WERI-Rb-1 (cell line): ENCODE measurements at regions not wholly inside any gene's neighbourhood (a gene's known extent, or its start where the extent isn't known, plus 50 kb on each side); places are given as distances from the start of the nearest gene placed in this dataset.

Source experiments
- DNase-seq: peaks from one replicate; pipeline ENCODE4 v3.0.0-alpha.2; 2020
- H3K27ac ChIP-seq: fragments of 250-450 bp; sonication (Bioruptor Pico); 2 replicates; pipeline ENCODE4 v1.5.1; 2020; ENCODE audit warnings: mild to moderate bottlenecking, moderate library complexity
- H3K27me3 ChIP-seq: fragments of 250-450 bp; sonication (Bioruptor Pico); 2 replicates; pipeline ENCODE4 v1.5.1; 2021; ENCODE audit warnings: mild to moderate bottlenecking, low read depth, moderate library complexity; ENCODE audit not compliant: insufficient read depth, severe bottlenecking
- H3K36me3 ChIP-seq: fragments of 250-450 bp; sonication (Bioruptor Pico); 2 replicates; pipeline ENCODE4 v1.5.1; 2020; ENCODE audit warnings: mild to moderate bottlenecking, moderate library complexity
- H3K4me3 ChIP-seq: 2 replicates; pipeline ENCODE4 v1.5.1; 2011; ENCODE audit warnings: low read depth, mild to moderate bottlenecking, control low read depth, low read length
- H3K9me3 ChIP-seq: fragments of 250-450 bp; sonication (Bioruptor Pico); 2 replicates; pipeline ENCODE4 v1.5.1; 2021; ENCODE audit warnings: mild to moderate bottlenecking, moderate library complexity; ENCODE audit not compliant: severe bottlenecking
- TF ChIP-seq, protein P1 (sequence below): IDR thresholded peaks from 2 replicates; pipeline ENCODE4 v1.5.1; 2011; ENCODE audit warnings: low read depth, mild to moderate bottlenecking, control low read depth, inconsistent platforms, low read length

DNA sequence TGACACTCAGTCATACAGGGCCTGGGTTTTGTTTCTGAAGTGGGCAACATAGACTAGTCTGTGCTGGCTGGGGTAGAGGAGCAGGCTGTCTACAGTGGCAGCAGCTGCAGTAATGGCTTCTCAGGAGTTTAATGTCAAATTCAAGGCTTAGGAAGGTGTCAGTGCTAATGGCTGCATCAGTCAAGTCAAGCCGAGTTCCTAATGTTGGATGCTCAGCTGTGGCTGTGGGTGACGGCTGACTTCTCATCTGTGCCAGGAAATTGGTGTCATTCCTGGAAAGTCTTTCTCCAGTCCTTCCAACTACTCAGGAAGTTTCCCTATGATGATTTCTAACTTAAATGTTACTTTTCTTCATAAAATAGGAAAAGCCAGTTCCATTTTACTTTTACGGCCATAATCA, 468.1 kb upstream of the IGFBP3 start:
- H3K27me3 ChIP-seq = no peaks in the 10 kb centered on the region
- no peaks in the 10 kb centered on the region for H3K9me3 ChIP-seq
- TF ChIP-seq, protein P1, sequence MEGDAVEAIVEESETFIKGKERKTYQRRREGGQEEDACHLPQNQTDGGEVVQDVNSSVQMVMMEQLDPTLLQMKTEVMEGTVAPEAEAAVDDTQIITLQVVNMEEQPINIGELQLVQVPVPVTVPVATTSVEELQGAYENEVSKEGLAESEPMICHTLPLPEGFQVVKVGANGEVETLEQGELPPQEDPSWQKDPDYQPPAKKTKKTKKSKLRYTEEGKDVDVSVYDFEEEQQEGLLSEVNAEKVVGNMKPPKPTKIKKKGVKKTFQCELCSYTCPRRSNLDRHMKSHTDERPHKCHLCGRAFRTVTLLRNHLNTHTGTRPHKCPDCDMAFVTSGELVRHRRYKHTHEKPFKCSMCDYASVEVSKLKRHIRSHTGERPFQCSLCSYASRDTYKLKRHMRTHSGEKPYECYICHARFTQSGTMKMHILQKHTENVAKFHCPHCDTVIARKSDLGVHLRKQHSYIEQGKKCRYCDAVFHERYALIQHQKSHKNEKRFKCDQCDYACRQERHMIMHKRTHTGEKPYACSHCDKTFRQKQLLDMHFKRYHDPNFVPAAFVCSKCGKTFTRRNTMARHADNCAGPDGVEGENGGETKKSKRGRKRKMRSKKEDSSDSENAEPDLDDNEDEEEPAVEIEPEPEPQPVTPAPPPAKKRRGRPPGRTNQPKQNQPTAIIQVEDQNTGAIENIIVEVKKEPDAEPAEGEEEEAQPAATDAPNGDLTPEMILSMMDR = no peak
- no peak overlapping the region for H3K27ac ChIP-seq
- H3K4me3 ChIP-seq = no peak overlapping the region
- no peak for DNase-seq
- no peaks in the 10 kb centered on the region for H3K36me3 ChIP-seq

DNA sequence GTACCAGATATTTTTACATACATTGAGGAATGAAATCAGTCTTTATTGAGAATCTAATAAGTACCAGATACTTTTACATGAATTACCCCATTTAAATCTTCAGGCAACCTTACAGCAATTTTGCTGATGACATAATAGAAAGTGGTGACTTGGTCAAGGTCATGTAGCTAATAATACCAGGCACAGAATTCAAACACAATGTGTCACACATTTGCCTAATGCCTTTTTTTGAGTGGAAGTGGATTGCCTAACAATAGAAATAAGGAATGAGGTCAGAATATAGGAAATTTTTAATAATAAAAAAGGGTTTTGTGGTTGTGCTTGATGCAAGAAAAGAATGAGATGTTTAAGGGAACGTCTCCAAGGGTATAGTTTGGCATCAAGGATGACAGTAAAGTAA, 466.6 kb upstream of the IGFBP3 start:
- H3K4me3 ChIP-seq = no peak overlapping the region
- H3K27ac ChIP-seq = no peak overlapping the region
- H3K27me3 ChIP-seq = no peaks in the 10 kb centered on the region
- TF ChIP-seq, protein P1 = no peak
- no peak for DNase-seq
- no peaks in the 10 kb centered on the region for H3K36me3 ChIP-seq
- no peaks in the 10 kb centered on the region for H3K9me3 ChIP-seq

DNA sequence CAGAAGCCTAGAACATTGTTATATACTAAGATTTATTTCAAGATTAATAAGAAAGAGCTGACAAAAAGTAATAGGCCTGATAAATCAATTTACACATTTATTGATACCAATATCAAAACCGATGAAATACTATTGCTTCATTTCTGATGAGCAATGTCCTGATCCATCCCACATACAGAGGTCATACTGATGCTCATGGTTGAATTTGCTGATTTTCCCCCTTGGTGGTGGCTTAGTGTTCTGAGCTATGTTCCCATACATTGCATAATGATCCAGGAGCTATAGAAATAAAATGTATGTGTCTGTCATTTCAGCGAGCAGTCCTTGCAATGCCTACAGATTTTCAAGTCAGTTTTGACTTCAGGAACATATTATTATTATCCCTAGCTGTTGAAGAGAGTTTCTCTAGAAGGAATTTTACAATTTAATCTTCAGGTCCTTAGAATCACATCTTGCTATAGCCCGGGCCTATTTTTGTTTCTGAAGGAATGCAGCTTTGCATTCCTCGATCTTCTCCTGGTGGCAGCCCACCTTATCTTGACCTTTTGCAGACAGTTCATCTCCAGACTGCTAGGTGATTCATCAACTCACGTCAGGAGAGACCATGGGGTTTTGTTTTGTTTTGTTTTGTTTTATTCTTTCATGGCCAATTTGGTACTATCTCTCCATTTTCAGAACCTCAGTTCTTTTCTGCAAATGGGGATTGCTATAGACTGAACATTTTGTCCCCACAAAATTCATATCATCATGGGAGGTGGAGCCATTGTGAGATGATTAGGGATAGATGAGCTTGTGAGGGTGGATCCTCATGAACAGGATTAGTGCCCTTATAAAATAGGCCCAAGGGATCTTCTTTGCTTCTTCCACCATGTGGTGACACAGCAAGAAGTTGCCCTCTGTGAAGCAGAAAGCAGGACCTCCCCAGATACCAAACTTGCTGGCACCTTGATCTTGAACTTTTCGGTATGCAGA, 465.6 kb upstream of the IGFBP3 start:
- Histone ChIP-seq H3K9me3 (no peaks in the 10 kb centered on the region), H3K4me3 (no peak overlapping the region), H3K27me3 (no peaks in the 10 kb centered on the region), H3K36me3 (no peaks in the 10 kb centered on the region), H3K27ac (no peak overlapping the region)
- TF ChIP-seq, protein P1 = no peak
- DNase-seq = no peak

DNA sequence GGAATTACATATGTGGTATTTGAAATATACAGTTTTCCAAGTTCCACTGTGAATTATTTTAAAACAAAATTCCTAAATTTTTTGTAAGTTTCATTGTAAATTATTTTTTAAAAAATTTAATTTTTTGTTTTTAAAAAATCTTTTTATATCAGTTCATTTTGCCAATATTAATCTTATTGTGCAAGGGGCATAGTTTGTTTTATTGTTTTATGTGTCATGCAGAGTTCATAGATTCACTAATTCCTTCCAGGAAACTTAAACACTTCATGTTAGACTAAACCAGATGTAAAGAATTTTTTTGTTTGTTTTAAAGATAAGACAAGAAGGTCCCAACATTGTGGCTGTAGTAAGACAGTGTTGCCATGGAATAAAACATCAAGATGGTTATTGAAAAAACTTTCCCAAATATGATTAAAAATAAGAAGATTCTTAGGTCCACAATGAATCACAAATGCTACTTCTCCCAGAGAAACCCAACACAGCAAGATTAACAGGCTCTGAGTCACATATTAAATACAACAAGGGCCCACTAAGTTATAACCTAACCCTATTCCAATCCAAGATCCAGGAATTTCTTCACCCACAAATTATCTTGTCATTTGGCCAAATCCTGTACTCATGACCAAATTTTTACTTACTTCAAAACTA, 464.7 kb upstream of the IGFBP3 start:
- DNase-seq = no peak
- H3K27me3 ChIP-seq = no peaks in the 10 kb centered on the region
- no peak overlapping the region for H3K27ac ChIP-seq
- H3K9me3 ChIP-seq = no peaks in the 10 kb centered on the region
- no peaks in the 10 kb centered on the region for H3K36me3 ChIP-seq
- no peak overlapping the region for H3K4me3 ChIP-seq
- TF ChIP-seq, protein P1 = no peak

DNA sequence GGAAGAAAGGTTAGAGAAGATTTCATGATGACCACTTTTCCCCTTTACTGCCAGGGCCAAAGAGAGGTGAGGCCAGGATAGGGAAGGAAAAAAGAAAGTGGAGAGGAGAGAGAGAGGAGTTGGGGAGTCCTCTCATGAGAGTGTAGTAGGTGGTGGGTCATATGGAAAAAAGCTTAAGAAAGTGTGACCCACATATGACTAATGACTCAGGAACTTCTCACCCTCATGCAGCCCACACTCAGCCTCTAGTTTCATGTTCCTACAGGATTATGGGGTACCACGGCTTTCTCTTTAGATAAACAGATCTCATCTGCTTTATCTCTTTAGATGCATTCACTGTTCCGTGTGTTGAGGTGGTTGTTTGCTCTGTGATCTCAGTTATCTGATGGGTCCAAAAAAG, 462.5 kb upstream of the IGFBP3 start:
- no peak overlapping the region for H3K4me3 ChIP-seq
- H3K27me3 ChIP-seq = no peaks in the 10 kb centered on the region
- H3K27ac ChIP-seq = no peak overlapping the region
- no peaks in the 10 kb centered on the region for H3K36me3 ChIP-seq
- TF ChIP-seq, protein P1 = no peak
- no peak for DNase-seq
- H3K9me3 ChIP-seq = no peaks in the 10 kb centered on the region
